Endothelial cell of umbilical vein (primary cell): ENCODE measurements at regions not wholly inside any gene's neighbourhood (a gene's known extent, or its start where the extent isn't known, plus 50 kb on each side); places are given as distances from the start of the nearest gene placed in this dataset.

Source experiments
- BruUV-seq: library from RNA; stranded (reverse); fragments of 400-500 nt; replicated peaks from 2 replicates; lab custom pipeline; 2021; lab: Mats Ljungman, UMichigan
- CTCF ChIA-PET: fragments of 300-600, 350-600 bp; sonication (Branson Sonifier 250); formaldehyde crosslinking; loops from one replicate; lab custom pipeline; 2021; ENCODE audit warnings: antibody characterized with exemption, inconsistent platforms; lab: Charles Lee
- POLR2A ChIA-PET: fragments of 300-600, 350-600 bp; sonication (Branson Sonifier 250); formaldehyde crosslinking; loops from one replicate; lab custom pipeline; 2021; ENCODE audit warnings: antibody characterized with exemption, inconsistent platforms; lab: Charles Lee
- DNase-seq: peaks from one replicate; pipeline ENCODE4 v3.0.0-alpha.2; 2011; ENCODE audit warnings: low read depth, low spot score
- FAIRE-seq: peaks from 2 replicates; lab custom pipeline; 2011; peaks lifted over from hg19 to GRCh38; lab: Jason Lieb, UNC
- H2AFZ ChIP-seq: 2 replicates; pipeline ENCODE4 v1.6.0; 2012; ENCODE audit warnings: low read depth, low read length, control low read depth, inconsistent platforms
- H3K27ac ChIP-seq: 2 replicates; pipeline ENCODE4 v1.5.1; 2011; ENCODE audit warnings: low read depth, mild to moderate bottlenecking, control low read depth, low read length, moderate library complexity; ENCODE audit not compliant: insufficient read depth
- H3K27me3 ChIP-seq, 2 experiments: 2 replicates each; pipeline versions ENCODE4 v1.6.0 to v1.6.1; 2011; ENCODE audit warnings: low read length in 2 of 2, mixed read lengths in 1 of 2; ENCODE audit not compliant: control insufficient read depth in 2 of 2, insufficient read depth in 2 of 2
- H3K36me3 ChIP-seq, 2 experiments: 2 replicates in 1 of 2; 3 replicates in 1 of 2; pipeline ENCODE4 v1.5.1; 2011; ENCODE audit warnings: low read length in 2 of 2, mild to moderate bottlenecking in 1 of 2, moderate library complexity in 1 of 2; ENCODE audit not compliant: control insufficient read depth in 2 of 2, insufficient read depth in 2 of 2; ENCODE audit errors: extremely low read depth in 1 of 2
- H3K4me1 ChIP-seq: 3 replicates; pipeline ENCODE4 v1.5.1; 2011; ENCODE audit warnings: mild to moderate bottlenecking, low read length; ENCODE audit not compliant: control insufficient read depth, insufficient read depth; ENCODE audit errors: extremely low read depth
- H3K4me2 ChIP-seq: 2 replicates; pipeline ENCODE4 v1.6.1; 2011; ENCODE audit warnings: low read length, control low read depth, mixed read lengths; ENCODE audit not compliant: insufficient read depth
- H3K4me3 ChIP-seq, 3 experiments: fragments of 200-600 bp in 1 of 3; sonication (generic), shearing (Covaris generic) in 1 of 3; replicated peaks in 1 of 3; 2 replicates each; pipeline ENCODE4 v1.5.1; 2011 to 2016; ENCODE audit warnings: control low read depth in 3 of 3, low read length in 3 of 3, mild to moderate bottlenecking in 2 of 3, inconsistent platforms in 1 of 3, low read depth in 1 of 3, moderate library complexity in 1 of 3; ENCODE audit not compliant: insufficient read depth in 1 of 3
- H3K79me2 ChIP-seq: 2 replicates; pipeline ENCODE4 v1.6.0; 2012; ENCODE audit warnings: low read length, inconsistent platforms; ENCODE audit not compliant: control insufficient read depth, insufficient read depth
- H3K9ac ChIP-seq: replicated peaks from 2 replicates; pipeline ENCODE3; 2011; ENCODE audit warnings: low read length, control low read depth; ENCODE audit not compliant: insufficient read depth; ENCODE audit errors: extremely low read depth
- H3K9me1 ChIP-seq: replicated peaks from 3 replicates; pipeline ENCODE4 v1.6.0; 2011; ENCODE audit warnings: mild to moderate bottlenecking, low read length; ENCODE audit not compliant: control insufficient read depth, insufficient read depth; ENCODE audit errors: extremely low read depth
- H3K9me3 ChIP-seq: replicated peaks from 2 replicates; pipeline ENCODE4 v1.5.1; 2012; ENCODE audit warnings: low read length, inconsistent platforms; ENCODE audit not compliant: control insufficient read depth, insufficient read depth
- H4K20me1 ChIP-seq: replicated peaks from 2 replicates; pipeline ENCODE3; 2011; ENCODE audit warnings: mild to moderate bottlenecking, low read length; ENCODE audit not compliant: control insufficient read depth, insufficient read depth; ENCODE audit errors: extremely low read depth
- CTCF ChIP-seq, 2 donors: IDR thresholded peaks; 1 replicate in 1 of 2; 2 replicates in 1 of 2; pipeline ENCODE4 v1.5.1; 2011; ENCODE audit warnings: low read length in 2 of 2, mild to moderate bottlenecking in 2 of 2, moderate library complexity in 2 of 2, control low read depth in 1 of 2, inconsistent platforms in 1 of 2, low read depth in 1 of 2; ENCODE audit not compliant: insufficient read depth in 1 of 2; ENCODE audit errors: extremely low read depth in 1 of 2
- EZH2 ChIP-seq: IDR thresholded peaks from 2 replicates; pipeline ENCODE4 v1.6.1; 2012; ENCODE audit warnings: borderline replicate concordance, low read depth, mild to moderate bottlenecking, moderate library complexity, low read length, inconsistent platforms; ENCODE audit not compliant: severe bottlenecking
- FOS ChIP-seq: IDR thresholded peaks from 2 replicates; pipeline ENCODE4 v1.6.1; 2011; ENCODE audit warnings: mild to moderate bottlenecking, low read length, moderate library complexity, borderline replicate concordance; ENCODE audit not compliant: insufficient read depth
- GATA2 ChIP-seq: IDR thresholded peaks from 2 replicates; pipeline ENCODE4 v1.7.0; 2011; ENCODE audit warnings: low read depth, mild to moderate bottlenecking, moderate library complexity, mixed read lengths, low read length; ENCODE audit not compliant: insufficient read length, insufficient read depth
- JUN ChIP-seq: IDR thresholded peaks from 2 replicates; pipeline ENCODE4 v1.6.1; 2011; ENCODE audit warnings: borderline replicate concordance, low read depth; ENCODE audit not compliant: insufficient read length, insufficient read depth
- MAX ChIP-seq: IDR thresholded peaks from 2 replicates; pipeline ENCODE4 v1.6.1; 2011; ENCODE audit not compliant: insufficient read depth, insufficient read length
- MYC ChIP-seq: IDR thresholded peaks from one replicate; pipeline ENCODE4 v1.6.1; 2011; ENCODE audit warnings: mild to moderate bottlenecking, low read depth, low read length
- POLR2A ChIP-seq: IDR thresholded peaks from 2 replicates; pipeline ENCODE4 v1.6.1; 2012; ENCODE audit warnings: low read depth, mild to moderate bottlenecking, control low read depth, low read length
- POLR2AphosphoS5 ChIP-seq: IDR thresholded peaks from 2 replicates; pipeline ENCODE4 v1.6.1; 2012; ENCODE audit warnings: low read depth, mild to moderate bottlenecking, control low read depth, low read length, moderate library complexity; ENCODE audit not compliant: insufficient read depth
- dilution Hi-C: fragments of 300-500 bp; cut with MboI; formaldehyde crosslinking; loops from one replicate; pipeline ENCODE4 v1.15.0; 2019; ENCODE audit warnings: low sequenced_read_pairs; ENCODE audit not compliant: extremely low pct_ligation_motif_present
- intact Hi-C: fragments of 100-400 bp; cut with micrococcal nuclease; formaldehyde crosslinking; loops from one replicate; pipeline ENCODE4 v1.10.0; 2022

GRCh38 chr13:105816994-105817393, 718.5 kb downstream of the EFNB2 start:
- Histone ChIP-seq H3K9me1 (no peaks in the 10 kb centered on the region), H3K27me3 (no peaks in the 10 kb centered on the region), H2AFZ (no peak overlapping the region), H3K36me3 (no peaks in the 10 kb centered on the region), H3K27ac (no peak overlapping the region), H3K79me2 (no peaks in the 10 kb centered on the region), H3K4me2 (no peak overlapping the region), H3K9me3 (no peaks in the 10 kb centered on the region), H3K4me1 (no peaks in the 10 kb centered on the region), H3K4me3 (no peak overlapping the region), H4K20me1 (no peaks in the 10 kb centered on the region), H3K9ac (no peak overlapping the region)
- dilution Hi-C loops = no loop called here
- no TSS peak for BruUV-seq
- ChIA-PET POLR2A (no interaction called here), CTCF (no interaction called here)
- intact Hi-C loops = no loop called here
- TF ChIP-seq EZH2 (no peak), MAX (no peak), JUN (no peak), POLR2A (no peak)
- FAIRE-seq (no peak), DNase-seq (no peak)

GRCh38 chr13:105814902-105815250, 720.6 kb downstream of the EFNB2 start:
- Histone ChIP-seq H3K4me1 (no peaks in the 10 kb centered on the region), H3K79me2 (no peaks in the 10 kb centered on the region), H3K9me3 (no peaks in the 10 kb centered on the region), H3K4me3 (no peak overlapping the region), H2AFZ (no peak overlapping the region), H3K9me1 (no peaks in the 10 kb centered on the region), H3K27me3 (no peaks in the 10 kb centered on the region), H3K9ac (no peak overlapping the region), H3K4me2 (no peak overlapping the region), H3K27ac (no peak overlapping the region), H4K20me1 (no peaks in the 10 kb centered on the region), H3K36me3 (no peaks in the 10 kb centered on the region)
- FAIRE-seq = no peak
- CTCF ChIA-PET = no interaction called here
- DNase-seq = no peak
- BruUV-seq = no TSS peak
- TF ChIP-seq MAX (no peak), EZH2 (no peak), POLR2AphosphoS5 (no peak), GATA2 (no peak), CTCF (IDR thresholded peaks at IDR 0.05; ENCODE audit: extremely low read depth in 1 of 2, insufficient read depth in 1 of 2, low read depth in 1 of 2, low read length in 2 of 2) (no peak), MYC (no peak), FOS (no peak), JUN (no peak), POLR2A (no peak)
- dilution Hi-C loops (no loop called here), intact Hi-C loops (no loop called here)
- POLR2A ChIA-PET = no interaction called here
